ENCODE measurements at regions not wholly inside any gene's neighbourhood (a gene's known extent, or its start where the extent isn't known, plus 50 kb on each side); places are given as distances from the start of the nearest gene placed in this dataset.

- no peak for TF ChIP-seq POLR2A (IDR thresholded peaks at IDR 0.05)
- TF ChIP-seq CTCF (IDR thresholded peaks at IDR 0.05), result peak in 2 of 12 donors; percentile 21 to 29
These were observed 55.2 kb upstream of the MRTFB start for GRCh38 chr16:14015948-14016347.

All from heart left ventricle (tissue), 13 donors.